ENCODE measurements at regions not wholly inside any gene's neighbourhood (a gene's known extent, or its start where the extent isn't known, plus 50 kb on each side); places are given as distances from the start of the nearest gene placed in this dataset.

- no peak for DNase-seq
Observed at GRCh38 chr1:208921259-208921658, 662.3 kb upstream of the CAMK1G start.

- DNase-seq = no peak
Observed at GRCh38 chr1:208923456-208923855, 660.1 kb upstream of the CAMK1G start.

- no peak for DNase-seq
Observed at GRCh38 chr1:208923946-208924720, 659.4 kb upstream of the CAMK1G start.

GRCh38 chr1:208924928-208925327 lies 658.6 kb upstream of the CAMK1G start:
- no peak for DNase-seq

GRCh38 chr1:208928349-208929010 lies 655.0 kb upstream of the CAMK1G start:
- DNase-seq = no peak

- DNase-seq = no peak
Observed at GRCh38 chr1:208929575-208929974, 653.9 kb upstream of the CAMK1G start.

- DNase-seq = no peak
Observed at GRCh38 chr1:208931936-208932335, 651.6 kb upstream of the CAMK1G start.

- DNase-seq = no peak
Observed at GRCh38 chr1:208933984-208934525, 649.5 kb upstream of the CAMK1G start.

- DNase-seq = no peak
Observed at GRCh38 chr1:208934933-208935332, 648.6 kb upstream of the CAMK1G start.

- DNase-seq = no peak
Observed at GRCh38 chr1:208935517-208936187, 647.9 kb upstream of the CAMK1G start.

GRCh38 chr1:208939537-208940085 lies 643.9 kb upstream of the CAMK1G start:
- no peak for DNase-seq

- peak; percentile 69 for DNase-seq
Observed at GRCh38 chr1:208942394-208943130, 641.0 kb upstream of the CAMK1G start.

GRCh38 chr1:208943291-208943690 lies 640.2 kb upstream of the CAMK1G start:
- DNase-seq = no peak

GRCh38 chr1:208944981-208945451 lies 638.5 kb upstream of the CAMK1G start:
- DNase-seq = no peak

- DNase-seq = no peak
Observed at GRCh38 chr1:208950206-208950605, 633.3 kb upstream of the CAMK1G start.

- no peak for DNase-seq
Observed at GRCh38 chr1:208951026-208951525, 632.4 kb upstream of the CAMK1G start.

GRCh38 chr1:208951908-208952307 lies 631.6 kb upstream of the CAMK1G start:
- DNase-seq = peak; percentile 19

- no peak for DNase-seq
Observed at GRCh38 chr1:208962867-208963266, 620.6 kb upstream of the CAMK1G start.

- DNase-seq = no peak
Observed at GRCh38 chr1:208965351-208965750, 618.2 kb upstream of the CAMK1G start.

GRCh38 chr1:208967334-208967733 lies 616.2 kb upstream of the CAMK1G start:
- DNase-seq = no peak

- no peak for DNase-seq
Observed at GRCh38 chr1:208974717-208975116, 608.8 kb upstream of the CAMK1G start.

- DNase-seq = no peak
Observed at GRCh38 chr1:208975456-208975855, 608.1 kb upstream of the CAMK1G start.

All from NCI-H187 treated with DMSO at 0.1 percent for 48 hours (cell line).